H1 (cell line): ENCODE measurements at regions not wholly inside any gene's neighbourhood (a gene's known extent, or its start where the extent isn't known, plus 50 kb on each side); places are given as distances from the start of the nearest gene placed in this dataset.

ENCODE experiments used
- CTCF ChIP-seq, 3 experiments: IDR thresholded peaks; 1 replicate in 2 of 3; 2 replicates in 1 of 3; pipeline versions ENCODE4 v1.5.1 to v1.6.1; 2011; ENCODE audit warnings: low read length in 3 of 3, mild to moderate bottlenecking in 3 of 3, inconsistent platforms in 2 of 3, low read depth in 1 of 3, moderate library complexity in 1 of 3; ENCODE audit not compliant: insufficient read depth in 1 of 3; ENCODE audit errors: control extremely low read depth in 1 of 3
- TF ChIP-seq, protein P1 (sequence below): IDR thresholded peaks from 2 replicates; pipeline ENCODE4 v1.6.1; 2012; ENCODE audit warnings: inconsistent platforms

- no peak for TF ChIP-seq CTCF (IDR thresholded peaks at IDR 0.05; ENCODE audit: control extremely low read depth in 1 of 3, insufficient read depth in 1 of 3, low read depth in 1 of 3, low read length in 3 of 3)
- TF ChIP-seq, protein P1, sequence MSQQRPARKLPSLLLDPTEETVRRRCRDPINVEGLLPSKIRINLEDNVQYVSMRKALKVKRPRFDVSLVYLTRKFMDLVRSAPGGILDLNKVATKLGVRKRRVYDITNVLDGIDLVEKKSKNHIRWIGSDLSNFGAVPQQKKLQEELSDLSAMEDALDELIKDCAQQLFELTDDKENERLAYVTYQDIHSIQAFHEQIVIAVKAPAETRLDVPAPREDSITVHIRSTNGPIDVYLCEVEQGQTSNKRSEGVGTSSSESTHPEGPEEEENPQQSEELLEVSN, result no peak
Observed at GRCh38 chr7:152910545-152911225, 151.1 kb downstream of the ACTR3B start.
